K562 (cell line): ENCODE measurements at regions not wholly inside any gene's neighbourhood (a gene's known extent, or its start where the extent isn't known, plus 50 kb on each side); places are given as distances from the start of the nearest gene placed in this dataset.

Source experiments
- BDP1 ChIP-seq: IDR thresholded peaks from 3 replicates; pipeline ENCODE4 v1.6.1; 2011; ENCODE audit not compliant: insufficient read length, insufficient read depth
- EZH2 ChIP-seq: IDR thresholded peaks from 2 replicates; pipeline ENCODE4 v1.6.1; 2012; ENCODE audit warnings: low read depth, mild to moderate bottlenecking, inconsistent platforms, low read length, borderline replicate concordance
- HCFC1 ChIP-seq: IDR thresholded peaks from 2 replicates; pipeline ENCODE4 v1.6.1; 2012; ENCODE audit warnings: low read depth, low read length, improper control_type of control experiment
- SRF ChIP-seq, 2 experiments: fragments of 250-450, 450-650 bp in 1 of 2; sonication (Bioruptor Pico) in 1 of 2; sonication (generic) in 1 of 2; formaldehyde crosslinking; IDR thresholded peaks; 2 replicates each; pipeline versions ENCODE4 v1.5.0 to v1.5.1; 2020 to 2022; ENCODE audit warnings: mild to moderate bottlenecking in 1 of 2, missing genetic modification reagents in 1 of 2
- TAF15 ChIP-seq: fragments of 200-400 bp; formaldehyde crosslinking; IDR thresholded peaks from 2 replicates; pipeline ENCODE4 v1.6.1; 2017; ENCODE audit warnings: mild to moderate bottlenecking, low read depth, low read length, moderate library complexity
- TBP ChIP-seq: optimal IDR thresholded peaks from 2 replicates; pipeline ENCODE3; 2011; ENCODE audit warnings: low read depth, low read length, improper control_type of control experiment
- ZFPM2 ChIP-seq: fragments of 250-450 bp; sonication (Bioruptor Pico); IDR thresholded peaks from 2 replicates; pipeline ENCODE4 v1.5.1; 2022; ENCODE audit warnings: mild to moderate bottlenecking
- ZNF696 ChIP-seq: fragments of 250-450 bp; sonication (Bioruptor Pico); conservative IDR thresholded peaks from 2 replicates; pipeline ENCODE4 v1.4.0; 2020; ENCODE audit warnings: mild to moderate bottlenecking, moderate library complexity
- TF ChIP-seq, protein P1 (sequence below), 3 experiments: IDR thresholded peaks in 2 of 3; conservative IDR thresholded peaks in 1 of 3; 2 replicates each; pipeline ENCODE4 v1.5.1; 2011 to 2012; ENCODE audit warnings: low read length in 3 of 3, mild to moderate bottlenecking in 3 of 3, control low read depth in 2 of 3, improper control_type of control experiment in 1 of 3, inconsistent platforms in 1 of 3, low read depth in 1 of 3, mixed read lengths in 1 of 3, moderate library complexity in 1 of 3; ENCODE audit not compliant: insufficient read depth in 2 of 3
- TF ChIP-seq, protein P2 (sequence below), 2 experiments: fragments of 450-650 bp in 1 of 2; sonication (generic) in 1 of 2; formaldehyde crosslinking in 1 of 2; IDR thresholded peaks in 1 of 2; conservative IDR thresholded peaks in 1 of 2; 2 replicates each; pipeline versions ENCODE4 v1.6.1 to v1.8.1; 2016 to 2023; ENCODE audit warnings: mild to moderate bottlenecking in 2 of 2, moderate library complexity in 2 of 2, inconsistent platforms in 1 of 2, missing genetic modification reagents in 1 of 2
- TF ChIP-seq, protein P3 (sequence below): sonication (generic); formaldehyde crosslinking; IDR thresholded peaks from 2 replicates; pipeline ENCODE4 v1.8.0; 2022; ENCODE audit warnings: mild to moderate bottlenecking, missing genetic modification reagents, borderline replicate concordance

DNA sequence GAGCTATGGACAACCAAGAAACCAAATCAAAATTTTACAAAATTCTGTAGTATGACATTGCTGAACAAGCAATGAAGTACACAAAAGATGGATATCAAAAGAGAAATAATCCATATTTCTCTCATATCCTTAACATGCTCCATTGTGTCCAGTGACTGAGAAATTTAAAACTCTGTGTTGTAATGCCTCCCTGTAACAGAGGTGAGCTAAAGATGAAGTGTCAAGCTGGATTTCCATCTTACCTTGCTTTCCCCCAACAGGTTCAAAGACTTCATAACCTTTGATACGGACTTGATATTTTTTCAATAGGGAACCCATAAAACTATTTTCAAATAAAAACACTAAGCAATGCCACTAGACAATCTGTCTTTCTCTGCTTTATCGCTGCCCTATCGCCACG, 95.7 kb upstream of the SERTAD2 start:
- TF ChIP-seq EZH2 (no peak), TBP (no peak), HCFC1 (no peak), TAF15 (no peak), SRF (CRISPR knock-in tag; IDR thresholded peaks at IDR 0.05) (no peak), BDP1 (no peak), ZFPM2 (CRISPR knock-in tag) (no peak), ZNF696 (CRISPR knock-in tag) (no peak)
- TF ChIP-seq, protein P1, sequence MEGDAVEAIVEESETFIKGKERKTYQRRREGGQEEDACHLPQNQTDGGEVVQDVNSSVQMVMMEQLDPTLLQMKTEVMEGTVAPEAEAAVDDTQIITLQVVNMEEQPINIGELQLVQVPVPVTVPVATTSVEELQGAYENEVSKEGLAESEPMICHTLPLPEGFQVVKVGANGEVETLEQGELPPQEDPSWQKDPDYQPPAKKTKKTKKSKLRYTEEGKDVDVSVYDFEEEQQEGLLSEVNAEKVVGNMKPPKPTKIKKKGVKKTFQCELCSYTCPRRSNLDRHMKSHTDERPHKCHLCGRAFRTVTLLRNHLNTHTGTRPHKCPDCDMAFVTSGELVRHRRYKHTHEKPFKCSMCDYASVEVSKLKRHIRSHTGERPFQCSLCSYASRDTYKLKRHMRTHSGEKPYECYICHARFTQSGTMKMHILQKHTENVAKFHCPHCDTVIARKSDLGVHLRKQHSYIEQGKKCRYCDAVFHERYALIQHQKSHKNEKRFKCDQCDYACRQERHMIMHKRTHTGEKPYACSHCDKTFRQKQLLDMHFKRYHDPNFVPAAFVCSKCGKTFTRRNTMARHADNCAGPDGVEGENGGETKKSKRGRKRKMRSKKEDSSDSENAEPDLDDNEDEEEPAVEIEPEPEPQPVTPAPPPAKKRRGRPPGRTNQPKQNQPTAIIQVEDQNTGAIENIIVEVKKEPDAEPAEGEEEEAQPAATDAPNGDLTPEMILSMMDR (IDR thresholded peaks at IDR 0.05 in 2 of 3, conservative IDR thresholded peaks at IDR 0.05 in 1 of 3; ENCODE audit: insufficient read depth in 2 of 3, low read depth in 1 of 3, low read length in 3 of 3) = no peak
- TF ChIP-seq, protein P2, sequence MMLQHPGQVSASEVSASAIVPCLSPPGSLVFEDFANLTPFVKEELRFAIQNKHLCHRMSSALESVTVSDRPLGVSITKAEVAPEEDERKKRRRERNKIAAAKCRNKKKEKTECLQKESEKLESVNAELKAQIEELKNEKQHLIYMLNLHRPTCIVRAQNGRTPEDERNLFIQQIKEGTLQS (IDR thresholded peaks at IDR 0.05) = no peak
- TF ChIP-seq, protein P2 (CRISPR knock-in tag; conservative IDR thresholded peaks at IDR 0.05) = no peak
- TF ChIP-seq, protein P3, sequence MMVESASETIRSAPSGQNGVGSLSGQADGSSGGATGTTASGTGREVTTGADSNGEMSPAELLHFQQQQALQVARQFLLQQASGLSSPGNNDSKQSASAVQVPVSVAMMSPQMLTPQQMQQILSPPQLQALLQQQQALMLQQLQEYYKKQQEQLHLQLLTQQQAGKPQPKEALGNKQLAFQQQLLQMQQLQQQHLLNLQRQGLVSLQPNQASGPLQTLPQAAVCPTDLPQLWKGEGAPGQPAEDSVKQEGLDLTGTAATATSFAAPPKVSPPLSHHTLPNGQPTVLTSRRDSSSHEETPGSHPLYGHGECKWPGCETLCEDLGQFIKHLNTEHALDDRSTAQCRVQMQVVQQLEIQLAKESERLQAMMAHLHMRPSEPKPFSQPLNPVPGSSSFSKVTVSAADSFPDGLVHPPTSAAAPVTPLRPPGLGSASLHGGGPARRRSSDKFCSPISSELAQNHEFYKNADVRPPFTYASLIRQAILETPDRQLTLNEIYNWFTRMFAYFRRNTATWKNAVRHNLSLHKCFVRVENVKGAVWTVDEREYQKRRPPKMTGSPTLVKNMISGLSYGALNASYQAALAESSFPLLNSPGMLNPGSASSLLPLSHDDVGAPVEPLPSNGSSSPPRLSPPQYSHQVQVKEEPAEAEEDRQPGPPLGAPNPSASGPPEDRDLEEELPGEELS (CRISPR knock-in tag) = no peak
